ENCODE measurements at regions not wholly inside any gene's neighbourhood (a gene's known extent, or its start where the extent isn't known, plus 50 kb on each side); places are given as distances from the start of the nearest gene placed in this dataset.

GRCh38 chr15:25515633-25516032 lies 76.8 kb upstream of the UBE3A start:
- TF ChIP-seq CTCF (IDR thresholded peaks at IDR 0.05) (no peak), POLR2A (IDR thresholded peaks at IDR 0.05) (no peak)
- no peak overlapping the region for H3K4me3 ChIP-seq
- H3K9me3 ChIP-seq = no peaks in the 10 kb centered on the region
- DNase-seq = no peak
- no peaks in the 10 kb centered on the region for H3K36me3 ChIP-seq
- H3K27me3 ChIP-seq = no peaks in the 10 kb centered on the region
- H3K4me1 ChIP-seq = no peaks in the 10 kb centered on the region
- H3K27ac ChIP-seq = no peak overlapping the region

- Histone ChIP-seq H3K27ac (no peak overlapping the region), H3K9me3 (no peaks in the 10 kb centered on the region), H3K27me3 (no peaks in the 10 kb centered on the region), H3K4me1 (no peaks in the 10 kb centered on the region), H3K36me3 (no peaks in the 10 kb centered on the region), H3K4me3 (no peak overlapping the region)
- no peak for DNase-seq
- TF ChIP-seq POLR2A (IDR thresholded peaks at IDR 0.05) = no peak
- no peak for TF ChIP-seq CTCF (IDR thresholded peaks at IDR 0.05)
These were observed 75.7 kb upstream of the UBE3A start for GRCh38 chr15:25514522-25514921.

GRCh38 chr15:25512957-25513356 lies 74.1 kb upstream of the UBE3A start:
- no peaks in the 10 kb centered on the region for H3K9me3 ChIP-seq
- no peak overlapping the region for H3K4me3 ChIP-seq
- TF ChIP-seq POLR2A (IDR thresholded peaks at IDR 0.05) (no peak), CTCF (IDR thresholded peaks at IDR 0.05) (no peak)
- H3K27me3 ChIP-seq = no peaks in the 10 kb centered on the region
- no peaks in the 10 kb centered on the region for H3K4me1 ChIP-seq
- H3K27ac ChIP-seq = no peak overlapping the region
- no peaks in the 10 kb centered on the region for H3K36me3 ChIP-seq
- DNase-seq = no peak

GRCh38 chr15:25510146-25510545 lies 71.3 kb upstream of the UBE3A start:
- no peak for TF ChIP-seq POLR2A (IDR thresholded peaks at IDR 0.05)
- no peak for TF ChIP-seq CTCF (IDR thresholded peaks at IDR 0.05)
- no peak overlapping the region for H3K4me3 ChIP-seq
- H3K9me3 ChIP-seq = no peaks in the 10 kb centered on the region
- H3K36me3 ChIP-seq = no peaks in the 10 kb centered on the region
- no peaks in the 10 kb centered on the region for H3K27me3 ChIP-seq
- H3K27ac ChIP-seq = no peak overlapping the region
- DNase-seq = no peak
- no peaks in the 10 kb centered on the region for H3K4me1 ChIP-seq

- DNase-seq = no peak
- Histone ChIP-seq H3K27ac (no peak overlapping the region), H3K4me3 (no peak overlapping the region), H3K9me3 (no peaks in the 10 kb centered on the region), H3K4me1 (no peaks in the 10 kb centered on the region), H3K36me3 (no peaks in the 10 kb centered on the region), H3K27me3 (no peaks in the 10 kb centered on the region)
- TF ChIP-seq CTCF (IDR thresholded peaks at IDR 0.05) (no peak), POLR2A (IDR thresholded peaks at IDR 0.05) (no peak)
These were observed 70.9 kb upstream of the UBE3A start for GRCh38 chr15:25509703-25510102.

- H3K9me3 ChIP-seq = no peaks in the 10 kb centered on the region
- DNase-seq = no peak
These were observed 69.7 kb upstream of the UBE3A start for GRCh38 chr15:25508369-25509002.

More at GRCh38 chr15:25508369-25509002, 69.7 kb upstream of the UBE3A start:
- H3K4me1 ChIP-seq = no peaks in the 10 kb centered on the region
- no peak overlapping the region for H3K27ac ChIP-seq
- H3K27me3 ChIP-seq = no peaks in the 10 kb centered on the region
- no peaks in the 10 kb centered on the region for H3K36me3 ChIP-seq
- no peak overlapping the region for H3K4me3 ChIP-seq
- TF ChIP-seq POLR2A (IDR thresholded peaks at IDR 0.05) (no peak), CTCF (IDR thresholded peaks at IDR 0.05) (peak in 5 of 6 experiments; percentile 15 to 54 (median 34))

Data from Peyer's patch (tissue), 4 donors.